Brain pericyte (primary cell): ENCODE measurements at regions not wholly inside any gene's neighbourhood (a gene's known extent, or its start where the extent isn't known, plus 50 kb on each side); places are given as distances from the start of the nearest gene placed in this dataset.

ENCODE experiments used
- DNase-seq: peaks from one replicate; pipeline ENCODE4 v3.0.0-alpha.2; 2012; ENCODE audit warnings: low read depth, low spot score

GRCh38 chr2:128689971-128690370 lies 371.3 kb upstream of the HS6ST1 start:
- DNase-seq: no peak

DNA sequence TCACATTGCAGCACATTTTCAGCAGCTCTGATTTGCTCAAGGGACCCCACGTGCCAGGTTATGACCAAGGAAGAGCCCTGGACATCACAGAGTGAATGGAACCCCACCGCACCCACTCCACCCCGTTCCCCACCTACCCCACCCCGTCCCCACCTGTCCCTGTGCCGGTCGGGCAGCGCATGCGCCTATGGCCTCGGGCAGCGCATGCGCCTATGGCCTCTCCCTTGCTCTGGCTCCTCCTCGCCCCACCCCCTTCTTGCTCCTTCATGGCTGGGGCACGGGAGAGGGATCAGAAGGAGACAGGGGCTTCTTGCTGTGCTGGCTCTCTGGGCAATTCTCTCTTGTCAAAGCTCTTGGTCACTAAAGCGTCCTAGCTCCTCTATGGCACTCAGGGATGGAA lies 371.8 kb upstream of the HS6ST1 start:
- no peak for DNase-seq

- DNase-seq: no peak
Observed at GRCh38 chr2:128690869-128691268, 372.2 kb upstream of the HS6ST1 start.

DNA sequence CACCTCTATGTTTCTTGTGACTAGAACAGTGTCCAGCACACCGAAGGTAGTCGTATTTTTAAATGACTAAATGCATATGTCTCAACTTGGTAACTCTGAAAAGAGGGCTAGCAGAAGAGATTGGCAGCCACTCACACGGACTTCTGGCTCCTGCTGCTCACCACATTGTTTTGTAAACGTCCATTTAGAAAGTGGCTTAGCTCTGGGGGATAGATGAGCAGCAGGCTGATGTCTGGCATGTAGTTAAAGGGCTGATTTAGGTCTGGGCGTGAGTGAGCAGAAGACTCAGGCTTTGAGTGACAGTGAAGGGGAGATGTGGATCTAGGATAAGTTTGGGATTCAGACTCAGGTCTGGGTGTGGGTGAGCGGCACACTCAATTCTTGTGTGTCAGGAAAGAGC lies 372.9 kb upstream of the HS6ST1 start:
- no peak for DNase-seq

DNA sequence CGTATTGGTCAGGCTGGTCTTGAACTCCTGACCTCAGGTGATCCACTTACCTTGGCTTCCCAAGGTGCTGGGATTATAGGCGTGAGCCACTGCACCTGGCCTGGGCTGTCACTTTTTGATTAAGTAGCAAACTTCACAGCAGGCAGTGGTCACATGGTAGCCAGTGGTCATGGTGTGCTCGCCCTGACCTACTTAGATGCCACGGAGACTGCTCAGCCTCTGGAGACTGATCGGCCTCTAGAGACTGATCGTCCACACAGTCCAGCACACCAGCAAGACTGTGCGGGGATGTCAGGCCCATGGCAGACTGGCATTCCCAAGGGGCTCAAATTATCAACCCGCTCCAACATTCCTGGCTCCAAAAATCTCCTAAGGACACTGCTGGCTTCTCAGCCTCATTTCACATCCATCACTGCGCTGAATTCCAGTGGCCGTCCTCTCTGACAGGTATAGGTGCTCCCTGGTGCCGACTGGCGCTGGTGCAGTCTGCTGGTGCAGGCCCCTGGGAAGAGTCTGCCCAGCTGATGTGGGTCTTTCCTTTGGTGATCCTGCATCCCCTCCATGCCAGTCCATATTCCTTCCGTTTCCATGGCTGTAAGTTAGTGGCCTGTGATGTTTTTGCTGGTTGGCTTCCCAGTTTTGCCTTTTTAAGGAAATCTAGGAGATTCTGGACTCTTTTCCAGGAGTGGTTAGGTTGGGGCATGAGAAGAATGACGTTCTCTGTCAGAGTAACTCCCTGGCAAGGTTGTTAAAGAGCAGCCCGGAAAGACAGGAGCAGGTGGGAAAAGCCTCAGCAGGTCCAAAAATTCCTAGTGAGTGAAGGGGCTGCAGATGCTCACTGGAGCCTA lies 374.5 kb upstream of the HS6ST1 start:
- no peak for DNase-seq

GRCh38 chr2:128693743-128694029 lies 375.0 kb upstream of the HS6ST1 start:
- no peak for DNase-seq

DNA sequence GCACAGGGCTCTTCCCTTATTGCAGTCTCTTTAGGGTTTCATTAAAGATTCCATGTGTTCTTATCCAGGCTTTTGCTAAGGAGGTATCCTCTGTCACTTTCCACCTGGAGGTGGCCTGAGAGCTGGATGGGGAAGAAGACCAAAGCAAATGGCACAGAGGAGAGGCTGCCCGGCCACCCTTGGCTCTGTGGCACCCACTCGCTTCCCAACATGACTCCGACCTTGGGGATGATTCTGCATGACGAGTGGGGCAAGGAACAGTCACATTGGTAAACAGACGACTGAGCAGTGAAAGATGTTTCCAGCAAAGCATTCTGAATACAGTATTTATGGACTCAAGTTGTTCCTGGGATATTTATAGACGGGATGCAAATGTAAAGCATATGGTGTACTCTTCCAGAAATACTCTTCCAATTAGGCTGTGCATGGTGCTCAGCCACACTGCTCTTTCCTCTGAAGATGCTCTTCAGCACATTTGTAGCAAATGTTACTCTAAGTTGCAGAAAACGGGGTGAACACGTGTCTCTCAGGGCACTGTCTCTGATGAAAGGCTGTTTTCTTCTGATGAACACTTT lies 377.1 kb upstream of the HS6ST1 start:
- no peak for DNase-seq

DNA sequence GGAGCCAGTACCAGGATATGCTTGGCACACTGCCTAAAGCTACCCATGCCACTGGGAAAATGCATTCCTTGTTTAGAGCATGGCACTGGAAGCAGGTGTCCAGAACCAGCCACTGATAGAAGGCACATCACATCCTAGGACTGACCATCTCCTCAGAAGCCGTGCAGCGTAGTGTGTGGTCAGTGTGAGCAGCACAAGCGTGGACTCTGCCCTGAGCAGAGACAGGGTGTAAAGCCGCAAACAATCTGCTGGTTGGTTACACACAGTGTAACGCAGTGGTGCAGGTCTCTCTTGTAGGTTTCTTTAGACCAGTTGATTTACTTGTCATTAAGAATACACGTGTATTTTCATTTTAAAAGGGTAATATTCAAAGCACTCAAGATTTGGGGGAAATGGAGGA lies 377.8 kb upstream of the HS6ST1 start:
- no peak for DNase-seq

DNA sequence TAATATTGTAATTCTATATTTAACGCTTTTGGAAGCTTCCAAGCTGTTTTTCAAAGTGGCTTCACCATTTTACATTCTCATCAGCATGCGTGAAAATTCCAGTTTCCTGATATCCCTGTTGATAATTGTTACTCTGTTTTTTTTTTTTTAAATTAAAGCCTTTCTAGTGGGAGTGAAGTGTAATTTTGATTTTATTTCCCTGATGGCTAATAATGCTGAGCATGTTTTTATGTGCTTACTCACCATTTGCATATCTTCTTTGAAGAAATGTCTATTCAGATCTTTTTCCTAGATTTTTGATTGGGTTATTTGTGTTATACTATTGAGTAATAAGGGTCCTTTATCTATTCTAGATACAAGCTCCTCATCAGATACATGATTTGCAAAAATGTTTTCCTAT lies 382.8 kb upstream of the HS6ST1 start:
- no peak for DNase-seq

DNA sequence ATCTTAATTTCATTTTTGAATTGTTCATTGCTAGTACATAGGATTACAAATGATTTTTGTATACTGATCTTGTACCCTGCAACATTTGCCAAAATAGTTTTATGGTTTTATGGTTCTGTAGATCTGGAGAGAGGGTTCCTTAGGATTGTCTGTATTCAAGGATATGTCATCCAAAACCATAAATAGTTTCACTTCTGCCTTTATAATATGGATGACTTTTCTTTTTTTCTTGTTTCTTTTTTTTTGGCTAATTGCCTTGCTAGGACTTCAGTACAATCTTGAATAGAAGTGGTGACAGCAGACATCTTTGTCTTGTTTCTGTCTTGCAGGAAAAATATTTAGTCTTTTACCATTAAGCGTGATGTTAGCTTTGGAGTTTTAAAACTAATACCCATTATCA lies 383.9 kb upstream of the HS6ST1 start:
- no peak for DNase-seq

- DNase-seq: no peak
Observed at GRCh38 chr2:128708106-128708816, 389.6 kb upstream of the HS6ST1 start.

GRCh38 chr2:128710242-128710641 lies 391.6 kb upstream of the HS6ST1 start:
- DNase-seq: no peak

DNA sequence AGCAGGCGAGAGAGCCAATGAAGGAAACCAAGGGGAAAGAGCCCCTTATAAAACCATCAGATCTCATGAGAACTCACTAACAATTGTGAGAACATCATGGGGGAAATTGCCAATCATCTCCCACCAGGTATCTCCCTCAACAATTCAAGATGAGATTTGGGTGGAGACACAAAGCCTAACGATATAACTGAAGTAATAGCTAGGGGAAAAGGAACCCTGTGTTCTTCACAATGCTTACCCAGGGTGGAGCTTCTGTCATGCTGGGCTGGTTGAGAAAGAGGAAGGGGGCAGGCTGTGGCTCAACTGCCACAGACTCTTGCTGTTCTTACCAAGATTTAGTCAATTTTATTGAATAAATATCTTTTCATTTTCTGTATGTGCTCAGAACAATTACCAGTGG lies 392.1 kb upstream of the HS6ST1 start:
- DNase-seq: no peak

DNA sequence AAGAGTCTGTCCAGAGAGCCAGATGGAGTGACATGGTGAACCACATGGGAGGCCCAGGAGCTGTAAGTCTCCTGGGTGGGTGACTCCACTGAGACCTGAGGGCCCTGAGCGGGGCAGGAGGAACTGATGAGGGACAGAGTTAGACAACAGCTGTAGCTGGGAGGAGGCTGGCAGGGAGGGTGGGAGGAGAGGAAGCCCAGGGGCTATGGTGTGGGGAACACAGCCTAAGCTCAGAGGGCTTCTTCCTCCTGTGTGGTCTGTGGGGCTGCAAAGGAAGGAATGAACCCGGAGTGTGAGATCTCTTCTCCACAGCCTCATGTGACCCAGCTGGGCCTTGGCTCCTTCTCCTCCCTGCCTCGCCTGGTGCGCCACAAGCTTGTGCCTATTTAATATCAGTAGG lies 395.6 kb upstream of the HS6ST1 start:
- DNase-seq: no peak

DNA sequence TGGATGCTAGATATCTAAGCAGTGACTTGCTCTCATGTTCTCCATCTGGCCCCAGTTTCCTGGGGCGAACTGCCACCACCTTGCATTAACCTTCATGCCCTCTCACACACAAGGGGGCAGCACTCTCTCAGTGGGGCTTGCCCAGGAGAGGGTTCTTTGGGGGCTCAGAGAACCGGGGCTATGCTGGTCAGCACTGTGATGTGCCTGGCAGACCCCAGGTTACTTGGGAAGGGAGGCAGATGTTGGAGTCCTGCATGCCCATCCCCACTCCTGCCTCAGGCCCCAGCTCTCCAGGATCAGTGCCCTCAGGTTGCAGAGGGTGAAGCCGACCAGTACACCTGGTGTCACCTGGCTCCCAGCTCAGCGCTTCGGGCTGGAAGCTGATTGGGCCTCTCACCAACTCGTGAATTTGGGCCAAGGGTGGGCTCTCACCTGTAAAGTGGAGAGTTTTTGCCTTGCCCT lies 396.2 kb upstream of the HS6ST1 start:
- DNase-seq: no peak

GRCh38 chr2:128715360-128715759 lies 396.7 kb upstream of the HS6ST1 start:
- DNase-seq: no peak

- no peak for DNase-seq
Observed at GRCh38 chr2:128716299-128716721, 397.6 kb upstream of the HS6ST1 start.

DNA sequence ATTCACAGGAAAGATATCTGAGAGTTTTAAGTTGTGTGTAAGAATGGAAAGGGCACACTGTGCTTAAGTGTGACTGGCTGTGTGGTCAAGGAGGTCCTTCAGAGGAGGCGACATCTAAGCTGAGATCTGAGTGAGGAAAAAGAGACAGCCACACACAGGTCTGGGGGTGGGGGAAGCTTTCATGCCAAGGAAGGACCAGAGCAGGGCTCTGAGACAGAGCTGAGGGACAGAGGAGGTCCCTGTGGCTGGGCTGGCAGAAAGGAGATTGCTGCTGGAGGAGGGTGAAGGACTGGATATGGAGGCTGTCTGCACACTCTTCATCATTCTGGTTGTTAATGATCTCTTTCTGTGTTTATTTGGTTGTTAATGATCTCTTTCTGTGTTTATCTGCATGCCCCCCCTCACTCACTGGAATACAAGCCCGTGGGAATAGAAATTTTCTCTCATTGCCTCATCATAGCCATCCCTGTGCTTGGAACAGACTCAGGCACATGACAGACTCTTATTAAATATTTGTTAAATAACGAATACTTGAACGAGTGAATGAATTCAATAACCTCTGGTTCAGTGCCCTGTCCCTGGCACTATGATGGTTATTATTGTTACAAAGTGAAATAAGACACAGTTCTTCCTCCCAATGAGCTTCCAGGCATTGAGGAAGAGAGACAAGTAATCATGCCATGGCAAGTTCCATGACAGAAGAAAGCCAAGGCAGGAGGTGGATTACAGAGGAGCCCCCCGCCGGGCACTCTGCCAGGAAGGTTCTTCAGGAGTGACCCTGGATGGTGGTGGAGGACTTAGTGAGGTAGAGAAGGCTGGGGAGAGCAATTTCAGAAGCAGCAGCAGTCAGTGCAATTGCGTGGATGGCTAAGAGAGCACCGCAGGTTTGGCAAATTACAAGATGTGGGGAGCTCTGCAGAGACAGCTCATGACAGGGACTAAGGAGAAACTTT lies 399.4 kb upstream of the HS6ST1 start:
- no peak for DNase-seq

DNA sequence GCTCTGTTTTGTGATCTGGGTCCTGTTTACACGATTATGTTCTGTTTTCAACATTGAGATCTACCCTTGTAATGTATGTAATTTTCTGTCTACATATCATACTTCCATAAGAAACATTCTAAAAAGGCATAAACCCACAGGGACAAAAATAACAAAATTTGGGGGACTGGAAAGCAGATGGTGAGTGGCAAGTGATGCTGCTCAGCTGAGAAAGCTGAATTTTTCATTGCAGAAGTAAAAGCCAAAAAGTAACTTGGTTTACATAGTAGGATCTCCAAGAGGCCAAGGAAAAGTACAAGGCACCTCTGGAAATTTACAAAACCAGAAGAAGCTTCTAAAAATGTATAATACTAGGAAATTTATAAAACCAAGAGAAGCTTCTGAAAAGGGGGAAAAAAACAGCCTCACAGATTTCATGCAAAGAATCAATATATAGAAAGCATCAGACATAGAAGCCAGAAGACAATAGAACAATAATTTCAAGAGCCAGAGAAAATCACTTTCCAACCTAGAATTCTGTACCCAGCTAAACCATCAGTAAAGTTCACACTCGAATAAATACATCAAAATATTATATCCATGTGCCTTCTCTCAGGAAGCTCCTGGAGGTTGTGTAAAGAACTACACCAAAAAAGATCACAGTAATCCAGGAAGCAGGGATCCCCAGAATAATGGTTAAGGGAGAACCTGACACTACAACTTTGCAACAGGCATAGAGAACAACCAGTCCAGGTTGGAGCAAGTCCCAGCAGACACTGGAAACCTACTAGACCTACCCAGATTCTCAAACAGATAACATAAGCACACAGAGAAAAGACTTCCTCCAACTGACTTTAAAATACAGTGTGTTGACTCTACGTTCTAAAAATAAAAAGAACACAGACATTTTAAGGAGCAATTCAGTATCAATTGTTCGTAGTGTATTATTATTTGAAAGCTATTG lies 401.7 kb upstream of the HS6ST1 start:
- no peak for DNase-seq

DNA sequence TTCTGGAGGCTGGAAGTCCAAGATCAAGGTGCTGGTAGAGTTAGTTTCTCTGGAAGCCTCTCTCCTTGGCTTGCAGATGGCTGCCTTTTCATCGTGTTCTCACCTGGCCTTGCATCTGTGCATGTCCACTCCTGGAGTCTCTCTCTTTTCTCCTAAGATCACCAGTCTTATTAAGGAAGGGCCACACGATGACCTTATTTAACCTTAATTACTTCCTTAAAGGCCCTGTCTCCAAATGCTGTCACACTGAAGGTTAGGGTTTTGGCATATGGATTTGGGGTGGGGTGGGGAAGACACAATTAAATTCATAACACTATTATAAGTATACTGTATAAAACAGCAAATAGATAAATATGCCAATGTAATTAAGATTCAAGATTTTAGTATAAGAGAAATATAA lies 402.4 kb upstream of the HS6ST1 start:
- DNase-seq: no peak

- DNase-seq: no peak
Observed at GRCh38 chr2:128722489-128722888, 403.8 kb upstream of the HS6ST1 start.
